Liver (tissue), 8 donors: ENCODE measurements at regions not wholly inside any gene's neighbourhood (a gene's known extent, or its start where the extent isn't known, plus 50 kb on each side); places are given as distances from the start of the nearest gene placed in this dataset.

Experiments used
- DNase-seq: peaks from one replicate; pipeline ENCODE4 v3.0.0-alpha.2; 2017; ENCODE audit warnings: low spot score
- H3K27ac ChIP-seq, 2 donors: one replicate each; pipeline ENCODE4 v1.7.0; 2013; ENCODE audit warnings: inconsistent platforms in 2 of 2, low read length in 2 of 2, control low read depth in 1 of 2, low read depth in 1 of 2, mild to moderate bottlenecking in 1 of 2
- H3K27me3 ChIP-seq, 4 donors: one replicate each; pipeline versions ENCODE4 v1.6.1 to v1.7.0; 2013; ENCODE audit warnings: low read length in 3 of 4, inconsistent platforms in 1 of 4, mild to moderate bottlenecking in 1 of 4, moderate library complexity in 1 of 4; ENCODE audit not compliant: control insufficient read depth in 4 of 4, insufficient read depth in 4 of 4
- H3K36me3 ChIP-seq, 4 donors: one replicate each; pipeline versions ENCODE4 v1.6.1 to v1.7.0; 2013; ENCODE audit warnings: low read length in 3 of 4, mild to moderate bottlenecking in 3 of 4, low read depth in 1 of 4, moderate library complexity in 1 of 4; ENCODE audit not compliant: control insufficient read depth in 4 of 4, insufficient read depth in 3 of 4
- H3K4me1 ChIP-seq, 4 donors: one replicate each; pipeline versions ENCODE4 v1.6.1 to v1.7.0; 2013; ENCODE audit warnings: low read length in 3 of 4, mild to moderate bottlenecking in 3 of 4, moderate library complexity in 1 of 4; ENCODE audit not compliant: control insufficient read depth in 4 of 4, insufficient read depth in 4 of 4
- H3K4me3 ChIP-seq, 3 donors: one replicate each; pipeline versions ENCODE4 v1.6.1 to v1.7.0; 2013; ENCODE audit warnings: low read length in 3 of 3, control low read depth in 1 of 3, low read depth in 1 of 3, mild to moderate bottlenecking in 1 of 3
- H3K9ac ChIP-seq, 2 donors: one replicate each; pipeline ENCODE4 v1.7.0; 2013; ENCODE audit warnings: low read length in 2 of 2, mild to moderate bottlenecking in 2 of 2, moderate library complexity in 2 of 2, control low read depth in 1 of 2, low read depth in 1 of 2
- H3K9me3 ChIP-seq, 4 donors: one replicate each; pipeline versions ENCODE4 v1.6.1 to v1.7.0; 2013; ENCODE audit warnings: low read length in 3 of 4; ENCODE audit not compliant: control insufficient read depth in 4 of 4
- EGR1 ChIP-seq, 2 donors: IDR thresholded peaks; 2 replicates each; pipeline ENCODE4 v1.6.1; 2016 to 2018; ENCODE audit warnings: antibody characterized with exemption in 2 of 2, low read depth in 2 of 2
- FOXA2 ChIP-seq: IDR thresholded peaks from 2 replicates; pipeline ENCODE4 v1.6.1; 2016; ENCODE audit warnings: antibody characterized with exemption
- HNF4G ChIP-seq: IDR thresholded peaks from 2 replicates; pipeline ENCODE4 v1.6.1; 2016; ENCODE audit warnings: antibody characterized with exemption
- JUND ChIP-seq, 2 donors: IDR thresholded peaks; 2 replicates each; pipeline ENCODE4 v1.6.1; 2016; ENCODE audit warnings: antibody characterized with exemption in 2 of 2
- RAD21 ChIP-seq, 2 donors: IDR thresholded peaks; 2 replicates each; pipeline ENCODE4 v1.6.1; 2016; ENCODE audit warnings: antibody characterized with exemption in 2 of 2, mild to moderate bottlenecking in 2 of 2
- RXRA ChIP-seq, 2 donors: IDR thresholded peaks; 2 replicates each; pipeline ENCODE4 v1.6.1; 2017 to 2018; ENCODE audit warnings: antibody characterized with exemption in 2 of 2, mild to moderate bottlenecking in 1 of 2
- SP1 ChIP-seq: IDR thresholded peaks from 2 replicates; pipeline ENCODE4 v1.6.1; 2018; ENCODE audit warnings: antibody characterized with exemption, mild to moderate bottlenecking
- YY1 ChIP-seq: IDR thresholded peaks from 2 replicates; pipeline ENCODE4 v1.6.1; 2016; ENCODE audit warnings: antibody characterized with exemption, mild to moderate bottlenecking
- WGBS: extraction: QIAGEN DNeasy Blood & Tissue Kit; methylation state at CpG from one replicate; pipeline ENCODE4 v1.1.7; 2013; 5-methylcytosine and 5-hydroxymethylcytosine counted together
- TF ChIP-seq, protein P1 (sequence below): IDR thresholded peaks from 2 replicates; pipeline ENCODE4 v1.6.1; 2016; ENCODE audit warnings: antibody characterized with exemption, mild to moderate bottlenecking
- TF ChIP-seq, protein P2 (sequence below): fragments of 150-350 bp; IDR thresholded peaks from 2 replicates; pipeline ENCODE4 v1.5.1; 2017; ENCODE audit warnings: improper control_type of control experiment, low read depth, low read length; ENCODE audit not compliant: missing input control
- TF ChIP-seq, protein P3 (sequence below): IDR thresholded peaks from 2 replicates; pipeline ENCODE4 v1.6.1; 2016; ENCODE audit warnings: antibody characterized with exemption
- donor health status: healthy.
- donor health status: healthy.
- donor health status: healthy.
- donor health status: healthy.
- donor health status: healthy.

DNA sequence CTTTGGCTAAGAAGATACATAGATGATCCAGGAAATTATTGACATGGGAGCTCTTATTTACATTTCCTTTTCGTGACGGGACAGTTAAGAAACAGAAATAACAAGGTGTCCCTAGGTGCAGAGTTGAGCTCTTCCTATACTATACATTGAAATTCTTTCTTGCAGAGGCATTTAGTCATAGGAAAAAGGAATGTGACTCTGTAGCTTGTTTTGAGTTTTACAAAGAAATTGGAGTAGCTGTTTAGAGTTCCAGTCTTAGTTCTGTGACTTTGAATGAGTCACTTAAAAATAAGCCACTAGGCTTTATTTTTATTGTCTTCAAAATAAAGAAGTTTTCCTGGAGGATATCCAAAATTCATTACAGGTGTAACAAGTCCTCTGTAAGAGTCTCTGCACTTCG lies 723.5 kb upstream of the SGO1 start:
- no peak for DNase-seq
- no peak overlapping the region for H3K4me3 ChIP-seq
- no peaks in the 10 kb centered on the region for H3K27me3 ChIP-seq
- no peaks in the 10 kb centered on the region for H3K9me3 ChIP-seq
- no peak overlapping the region for H3K27ac ChIP-seq
- no peaks in the 10 kb centered on the region for H3K36me3 ChIP-seq
- H3K9ac ChIP-seq = no peak overlapping the region
- WGBS = 42% methylated on average over 3 of the region's 3 CpGs
- no peaks in the 10 kb centered on the region for H3K4me1 ChIP-seq
- no peak for TF ChIP-seq RXRA (IDR thresholded peaks at IDR 0.05)
- no peak for TF ChIP-seq HNF4G
- TF ChIP-seq, protein P1, sequence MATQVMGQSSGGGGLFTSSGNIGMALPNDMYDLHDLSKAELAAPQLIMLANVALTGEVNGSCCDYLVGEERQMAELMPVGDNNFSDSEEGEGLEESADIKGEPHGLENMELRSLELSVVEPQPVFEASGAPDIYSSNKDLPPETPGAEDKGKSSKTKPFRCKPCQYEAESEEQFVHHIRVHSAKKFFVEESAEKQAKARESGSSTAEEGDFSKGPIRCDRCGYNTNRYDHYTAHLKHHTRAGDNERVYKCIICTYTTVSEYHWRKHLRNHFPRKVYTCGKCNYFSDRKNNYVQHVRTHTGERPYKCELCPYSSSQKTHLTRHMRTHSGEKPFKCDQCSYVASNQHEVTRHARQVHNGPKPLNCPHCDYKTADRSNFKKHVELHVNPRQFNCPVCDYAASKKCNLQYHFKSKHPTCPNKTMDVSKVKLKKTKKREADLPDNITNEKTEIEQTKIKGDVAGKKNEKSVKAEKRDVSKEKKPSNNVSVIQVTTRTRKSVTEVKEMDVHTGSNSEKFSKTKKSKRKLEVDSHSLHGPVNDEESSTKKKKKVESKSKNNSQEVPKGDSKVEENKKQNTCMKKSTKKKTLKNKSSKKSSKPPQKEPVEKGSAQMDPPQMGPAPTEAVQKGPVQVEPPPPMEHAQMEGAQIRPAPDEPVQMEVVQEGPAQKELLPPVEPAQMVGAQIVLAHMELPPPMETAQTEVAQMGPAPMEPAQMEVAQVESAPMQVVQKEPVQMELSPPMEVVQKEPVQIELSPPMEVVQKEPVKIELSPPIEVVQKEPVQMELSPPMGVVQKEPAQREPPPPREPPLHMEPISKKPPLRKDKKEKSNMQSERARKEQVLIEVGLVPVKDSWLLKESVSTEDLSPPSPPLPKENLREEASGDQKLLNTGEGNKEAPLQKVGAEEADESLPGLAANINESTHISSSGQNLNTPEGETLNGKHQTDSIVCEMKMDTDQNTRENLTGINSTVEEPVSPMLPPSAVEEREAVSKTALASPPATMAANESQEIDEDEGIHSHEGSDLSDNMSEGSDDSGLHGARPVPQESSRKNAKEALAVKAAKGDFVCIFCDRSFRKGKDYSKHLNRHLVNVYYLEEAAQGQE = no peak
- TF ChIP-seq SP1 = no peak
- TF ChIP-seq RAD21 (IDR thresholded peaks at IDR 0.05) = no peak
- TF ChIP-seq, protein P2, sequence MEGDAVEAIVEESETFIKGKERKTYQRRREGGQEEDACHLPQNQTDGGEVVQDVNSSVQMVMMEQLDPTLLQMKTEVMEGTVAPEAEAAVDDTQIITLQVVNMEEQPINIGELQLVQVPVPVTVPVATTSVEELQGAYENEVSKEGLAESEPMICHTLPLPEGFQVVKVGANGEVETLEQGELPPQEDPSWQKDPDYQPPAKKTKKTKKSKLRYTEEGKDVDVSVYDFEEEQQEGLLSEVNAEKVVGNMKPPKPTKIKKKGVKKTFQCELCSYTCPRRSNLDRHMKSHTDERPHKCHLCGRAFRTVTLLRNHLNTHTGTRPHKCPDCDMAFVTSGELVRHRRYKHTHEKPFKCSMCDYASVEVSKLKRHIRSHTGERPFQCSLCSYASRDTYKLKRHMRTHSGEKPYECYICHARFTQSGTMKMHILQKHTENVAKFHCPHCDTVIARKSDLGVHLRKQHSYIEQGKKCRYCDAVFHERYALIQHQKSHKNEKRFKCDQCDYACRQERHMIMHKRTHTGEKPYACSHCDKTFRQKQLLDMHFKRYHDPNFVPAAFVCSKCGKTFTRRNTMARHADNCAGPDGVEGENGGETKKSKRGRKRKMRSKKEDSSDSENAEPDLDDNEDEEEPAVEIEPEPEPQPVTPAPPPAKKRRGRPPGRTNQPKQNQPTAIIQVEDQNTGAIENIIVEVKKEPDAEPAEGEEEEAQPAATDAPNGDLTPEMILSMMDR = no peak
- no peak for TF ChIP-seq EGR1 (IDR thresholded peaks at IDR 0.05; ENCODE audit: low read depth in 2 of 2)
- TF ChIP-seq YY1 = no peak

DNA sequence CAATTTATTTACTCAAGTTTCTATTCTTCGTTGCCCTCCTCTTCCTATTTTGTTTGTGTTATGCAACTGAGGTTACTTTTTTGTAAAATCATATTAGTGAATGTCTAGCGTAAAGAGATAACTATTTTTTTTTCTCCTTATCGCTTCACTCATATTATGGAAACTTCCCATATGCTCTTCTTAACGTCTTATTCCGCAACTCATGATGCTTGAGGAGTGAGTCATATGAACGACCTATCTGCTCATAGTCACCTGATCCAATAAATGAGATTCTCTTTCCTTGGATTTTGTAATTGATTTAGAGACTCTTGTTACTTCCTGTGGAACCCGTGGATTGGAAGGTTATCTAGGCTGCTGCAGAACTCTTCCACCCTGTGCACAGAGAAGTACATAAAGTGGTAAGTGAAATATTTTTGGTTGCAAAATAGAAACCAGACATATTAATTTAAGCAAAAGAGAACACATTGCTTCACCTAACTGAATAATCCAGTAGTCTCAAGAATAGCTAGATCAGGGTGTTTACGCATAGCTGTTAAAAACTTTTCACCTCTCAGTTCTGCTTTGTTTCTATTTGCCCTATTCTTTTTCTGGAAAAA lies 719.3 kb upstream of the SGO1 start:
- TF ChIP-seq JUND (IDR thresholded peaks at IDR 0.05) = no peak
- no peak for TF ChIP-seq SP1
- TF ChIP-seq, protein P3, sequence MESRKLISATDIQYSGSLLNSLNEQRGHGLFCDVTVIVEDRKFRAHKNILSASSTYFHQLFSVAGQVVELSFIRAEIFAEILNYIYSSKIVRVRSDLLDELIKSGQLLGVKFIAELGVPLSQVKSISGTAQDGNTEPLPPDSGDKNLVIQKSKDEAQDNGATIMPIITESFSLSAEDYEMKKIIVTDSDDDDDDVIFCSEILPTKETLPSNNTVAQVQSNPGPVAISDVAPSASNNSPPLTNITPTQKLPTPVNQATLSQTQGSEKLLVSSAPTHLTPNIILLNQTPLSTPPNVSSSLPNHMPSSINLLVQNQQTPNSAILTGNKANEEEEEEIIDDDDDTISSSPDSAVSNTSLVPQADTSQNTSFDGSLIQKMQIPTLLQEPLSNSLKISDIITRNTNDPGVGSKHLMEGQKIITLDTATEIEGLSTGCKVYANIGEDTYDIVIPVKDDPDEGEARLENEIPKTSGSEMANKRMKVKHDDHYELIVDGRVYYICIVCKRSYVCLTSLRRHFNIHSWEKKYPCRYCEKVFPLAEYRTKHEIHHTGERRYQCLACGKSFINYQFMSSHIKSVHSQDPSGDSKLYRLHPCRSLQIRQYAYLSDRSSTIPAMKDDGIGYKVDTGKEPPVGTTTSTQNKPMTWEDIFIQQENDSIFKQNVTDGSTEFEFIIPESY = no peak
- no peak for TF ChIP-seq FOXA2
- TF ChIP-seq EGR1 (IDR thresholded peaks at IDR 0.05; ENCODE audit: low read depth in 2 of 2) = no peak
- no peaks in the 10 kb centered on the region for H3K27me3 ChIP-seq
- H3K4me1 ChIP-seq = no peaks in the 10 kb centered on the region
- H3K9me3 ChIP-seq = no peaks in the 10 kb centered on the region
- H3K4me3 ChIP-seq = no peak overlapping the region
- DNase-seq = no peak
- 72% methylated on average over 8 of the region's 8 CpGs for WGBS
- H3K36me3 ChIP-seq = no peaks in the 10 kb centered on the region
- H3K27ac ChIP-seq = no peak overlapping the region
- no peak overlapping the region for H3K9ac ChIP-seq
